Suprapubic skin (tissue), 4 donors: ENCODE measurements at regions not wholly inside any gene's neighbourhood (a gene's known extent, or its start where the extent isn't known, plus 50 kb on each side); places are given as distances from the start of the nearest gene placed in this dataset.
"Not testable (repeated sequence)": the region's sequence is repeated elsewhere in the genome, so short reads cannot be mapped to it uniquely, and the experiment has no call there.

Experiments
- DNase-seq, 2 donors: peaks; one replicate each; pipeline ENCODE4 v3.0.0-alpha.2; 2019; ENCODE audit warnings: low spot score in 2 of 2
- H3K27ac ChIP-seq: fragments of 200-600 bp; sonication (generic); one replicate; pipeline ENCODE4 v1.5.1; 2019
- H3K27me3 ChIP-seq: fragments of 200-600 bp; sonication (generic); one replicate; pipeline ENCODE4 v1.5.1; 2019
- H3K36me3 ChIP-seq: fragments of 200-600 bp; sonication (generic); one replicate; pipeline ENCODE4 v1.5.1; 2019
- H3K4me1 ChIP-seq: fragments of 200-600 bp; sonication (generic); one replicate; pipeline ENCODE4 v1.5.1; 2019
- H3K4me3 ChIP-seq: fragments of 200-600 bp; sonication (generic); one replicate; pipeline ENCODE4 v1.5.1; 2019; ENCODE audit warnings: mild to moderate bottlenecking
- H3K9me3 ChIP-seq: fragments of 200-600 bp; sonication (generic); one replicate; pipeline ENCODE4 v1.5.1; 2019
- CTCF ChIP-seq, 2 donors: fragments of 200-600 bp in 1 of 2; fragments of 450-650 bp in 1 of 2; sonication (generic) in 1 of 2; IDR thresholded peaks; one replicate each; pipeline ENCODE4 v1.5.1; 2016 to 2019; ENCODE audit warnings: antibody characterized with exemption in 2 of 2, mild to moderate bottlenecking in 1 of 2, moderate library complexity in 1 of 2
- EP300 ChIP-seq: sonication (generic); formaldehyde crosslinking; IDR thresholded peaks from one replicate; pipeline ENCODE4 v1.6.1; 2017; ENCODE audit warnings: antibody characterized with exemption
- POLR2A ChIP-seq, 2 donors: fragments of 450-650 bp; IDR thresholded peaks; one replicate each; pipeline ENCODE4 v1.6.1; 2017; ENCODE audit warnings: antibody characterized with exemption in 2 of 2, mild to moderate bottlenecking in 2 of 2, moderate library complexity in 2 of 2
- POLR2AphosphoS5 ChIP-seq, 3 donors: sonication (generic); formaldehyde crosslinking; IDR thresholded peaks; one replicate each; pipeline ENCODE4 v1.6.1; 2017; ENCODE audit warnings: antibody characterized with exemption in 3 of 3
- WGBS: methylation state at CpG from one replicate; pipeline ENCODE4 v1.1.5; 2018; 5-methylcytosine and 5-hydroxymethylcytosine counted together

GRCh38 chrX:23458957-23459356 lies 124.3 kb downstream of the PTCHD1 start:
- H3K4me1 ChIP-seq, H3K27ac ChIP-seq, H3K27me3 ChIP-seq, H3K36me3 ChIP-seq, H3K9me3 ChIP-seq, H3K4me3 ChIP-seq: not testable (repeated sequence)
- 90% methylated on average over 12 of the region's 13 CpGs for WGBS
- DNase-seq: peak in 1 of 2 donors; percentile 34

- DNase-seq: no peak
- H3K27ac ChIP-seq: no peak overlapping the region
- no peaks in the 10 kb centered on the region for H3K4me1 ChIP-seq
- no peaks in the 10 kb centered on the region for H3K9me3 ChIP-seq
- no peaks in the 10 kb centered on the region for H3K36me3 ChIP-seq
- H3K27me3 ChIP-seq: no peaks in the 10 kb centered on the region
- TF ChIP-seq EP300 (no peak), POLR2A (IDR thresholded peaks at IDR 0.05) (no peak)
- 64% methylated on average over 3 of the region's 3 CpGs for WGBS
- H3K4me3 ChIP-seq: no peak overlapping the region
Measured at GRCh38 chrX:23465105-23465791, 130.6 kb downstream of the PTCHD1 start.

- H3K27ac ChIP-seq: no peak overlapping the region
- TF ChIP-seq POLR2A (IDR thresholded peaks at IDR 0.05) (no peak), EP300 (no peak), CTCF (IDR thresholded peaks at IDR 0.05) (no peak), POLR2AphosphoS5 (IDR thresholded peaks at IDR 0.05) (no peak)
- H3K4me1 ChIP-seq: no peaks in the 10 kb centered on the region
- no peak overlapping the region for H3K4me3 ChIP-seq
- H3K36me3 ChIP-seq: no peaks in the 10 kb centered on the region
- 61% methylated on average over 2 of the region's 2 CpGs for WGBS
- H3K27me3 ChIP-seq: no peaks in the 10 kb centered on the region
- H3K9me3 ChIP-seq: no peaks in the 10 kb centered on the region
- no peak for DNase-seq
Measured at GRCh38 chrX:23465985-23466384, 131.3 kb downstream of the PTCHD1 start.

GRCh38 chrX:23478056-23478455 lies 143.4 kb downstream of the PTCHD1 start:
- Histone ChIP-seq H3K4me1 (no peaks in the 10 kb centered on the region), H3K27me3 (no peaks in the 10 kb centered on the region), H3K27ac (no peak overlapping the region), H3K4me3 (no peak overlapping the region), H3K9me3 (no peaks in the 10 kb centered on the region), H3K36me3 (no peaks in the 10 kb centered on the region)
- WGBS: 75% methylated on average over 2 of the region's 2 CpGs
- DNase-seq: no peak
- no peak for TF ChIP-seq POLR2A (IDR thresholded peaks at IDR 0.05)
- no peak for TF ChIP-seq EP300
- TF ChIP-seq CTCF (IDR thresholded peaks at IDR 0.05): no peak
- no peak for TF ChIP-seq POLR2AphosphoS5 (IDR thresholded peaks at IDR 0.05)

GRCh38 chrX:23478561-23478960 lies 143.9 kb downstream of the PTCHD1 start:
- 50% methylated on average over 3 of the region's 3 CpGs for WGBS
- no peaks in the 10 kb centered on the region for H3K4me1 ChIP-seq
- no peak for DNase-seq
- H3K9me3 ChIP-seq: no peaks in the 10 kb centered on the region
- H3K36me3 ChIP-seq: no peaks in the 10 kb centered on the region
- H3K27ac ChIP-seq: no peak overlapping the region
- H3K27me3 ChIP-seq: no peaks in the 10 kb centered on the region
- no peak overlapping the region for H3K4me3 ChIP-seq
- TF ChIP-seq EP300 (no peak), CTCF (IDR thresholded peaks at IDR 0.05) (no peak), POLR2A (IDR thresholded peaks at IDR 0.05) (no peak), POLR2AphosphoS5 (IDR thresholded peaks at IDR 0.05) (no peak)

GRCh38 chrX:23482561-23482960 lies 147.9 kb downstream of the PTCHD1 start:
- 70% methylated on average over 3 of the region's 3 CpGs for WGBS
- Histone ChIP-seq H3K9me3 (no peaks in the 10 kb centered on the region), H3K4me1 (no peaks in the 10 kb centered on the region), H3K36me3 (no peaks in the 10 kb centered on the region), H3K27ac (no peak overlapping the region), H3K27me3 (no peaks in the 10 kb centered on the region), H3K4me3 (no peak overlapping the region)
- DNase-seq: no peak
- TF ChIP-seq POLR2AphosphoS5 (IDR thresholded peaks at IDR 0.05) (no peak), POLR2A (IDR thresholded peaks at IDR 0.05) (no peak)

GRCh38 chrX:23483396-23483795 lies 148.7 kb downstream of the PTCHD1 start:
- no peak for DNase-seq
- no peaks in the 10 kb centered on the region for H3K36me3 ChIP-seq
- 65% methylated on average over 3 of the region's 3 CpGs for WGBS
- H3K4me1 ChIP-seq: no peaks in the 10 kb centered on the region
- TF ChIP-seq POLR2A (IDR thresholded peaks at IDR 0.05) (no peak), EP300 (no peak), CTCF (IDR thresholded peaks at IDR 0.05) (no peak), POLR2AphosphoS5 (IDR thresholded peaks at IDR 0.05) (no peak)
- H3K27ac ChIP-seq: no peak overlapping the region
- no peak overlapping the region for H3K4me3 ChIP-seq
- H3K27me3 ChIP-seq: no peaks in the 10 kb centered on the region
- no peaks in the 10 kb centered on the region for H3K9me3 ChIP-seq
